Prostate gland (tissue), 2 donors: ENCODE measurements at regions not wholly inside any gene's neighbourhood (a gene's known extent, or its start where the extent isn't known, plus 50 kb on each side); places are given as distances from the start of the nearest gene placed in this dataset.
A peak's percentile ranks its signal among the peaks of the same experiment; 100 is the strongest.

ENCODE experiments used
- DNase-seq: peaks from one replicate; pipeline ENCODE4 v3.0.0-alpha.2; 2019; ENCODE audit warnings: low spot score
- H3K27ac ChIP-seq, 2 donors: fragments of 200-600 bp; sonication (generic); 2 replicates each; pipeline ENCODE4 v1.5.1; 2017 to 2019
- H3K27me3 ChIP-seq: fragments of 200-600 bp; sonication (generic); replicated peaks from 2 replicates; pipeline ENCODE4 v1.5.1; 2019; ENCODE audit not compliant: insufficient read depth
- H3K36me3 ChIP-seq, 2 donors: fragments of 200-600 bp; sonication (generic); 1 replicate in 1 of 2; 2 replicates in 1 of 2; pipeline versions ENCODE4 v1.5.1 to v1.8.1; 2017 to 2019
- H3K4me1 ChIP-seq: fragments of 200-600 bp; sonication (generic); replicated peaks from 2 replicates; pipeline ENCODE4 v1.5.1; 2019
- H3K4me3 ChIP-seq, 2 donors: fragments of 200-600 bp; sonication (generic); 2 replicates each; pipeline ENCODE4 v1.5.1; 2017 to 2019
- H3K9me3 ChIP-seq: fragments of 200-600 bp; sonication (generic); 2 replicates; pipeline ENCODE4 v1.5.1; 2017
- CTCF ChIP-seq, 4 experiments: fragments of 200-600 bp in 2 of 4; fragments of 450-650 bp in 2 of 4; sonication (generic) in 2 of 4; IDR thresholded peaks; 1 replicate in 3 of 4; 2 replicates in 1 of 4; pipeline ENCODE4 v1.5.1; 2016 to 2019; ENCODE audit warnings: antibody characterized with exemption in 4 of 4, mild to moderate bottlenecking in 2 of 4, moderate library complexity in 2 of 4
- POLR2A ChIP-seq: fragments of 450-650 bp; IDR thresholded peaks from one replicate; pipeline ENCODE4 v1.6.1; 2016; ENCODE audit warnings: antibody characterized with exemption, mild to moderate bottlenecking
- POLR2AphosphoS5 ChIP-seq: sonication (generic); formaldehyde crosslinking; IDR thresholded peaks from one replicate; pipeline ENCODE4 v1.6.1; 2017; ENCODE audit warnings: antibody characterized with exemption
- WGBS: methylation state at CpG from one replicate; pipeline ENCODE4 v1.1.5; 2018; 5-methylcytosine and 5-hydroxymethylcytosine counted together
- intact Hi-C: fragments of 100-400 bp; cut with DNase I; formaldehyde crosslinking; loops from one replicate; pipeline ENCODE4 v1.14.2; 2022

DNA sequence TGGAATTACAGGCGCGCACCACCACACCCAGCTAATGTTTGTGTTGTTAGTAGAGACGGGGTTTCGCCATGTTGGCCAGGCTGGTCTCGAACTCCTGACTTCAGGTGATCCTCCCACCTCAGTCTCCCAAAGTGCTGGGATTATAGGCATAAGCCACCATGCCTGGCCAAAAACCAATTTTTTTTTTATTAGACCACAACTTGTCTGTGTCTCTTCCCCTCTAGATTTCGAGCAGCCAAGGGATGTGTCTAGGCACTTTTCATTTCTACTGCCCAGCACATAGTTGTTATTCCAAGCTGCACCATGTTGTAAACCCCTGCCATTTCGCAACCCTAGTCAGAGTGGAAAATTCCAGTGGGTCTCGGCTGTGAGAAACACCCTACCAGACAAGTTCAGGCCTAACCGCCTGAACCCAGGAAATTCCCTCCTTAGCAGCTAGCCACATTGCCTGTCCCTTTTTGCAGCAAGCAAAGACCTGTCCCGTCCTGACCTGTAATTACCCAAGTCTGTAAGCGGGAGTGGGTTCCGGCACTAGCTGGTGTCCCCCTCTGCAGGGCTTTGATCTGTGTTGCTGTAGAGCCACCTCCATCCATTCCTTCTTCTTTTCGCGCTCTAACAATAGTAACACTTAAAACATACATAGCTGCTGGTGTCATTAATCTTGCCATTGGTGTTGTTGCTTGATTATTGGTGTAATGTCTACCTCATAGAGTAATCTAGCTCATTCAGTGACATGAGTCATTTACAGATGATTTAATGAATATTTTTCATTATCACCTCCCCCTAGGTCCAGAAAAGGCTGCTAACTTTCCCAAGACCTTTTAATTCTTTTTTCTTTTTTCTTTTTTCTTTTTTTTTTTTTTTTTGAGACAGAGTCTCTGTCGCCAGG is 77.3 kb upstream of the ATF7IP2 start:
- 67% methylated on average over 14 of the region's 15 CpGs for WGBS
- TF ChIP-seq POLR2AphosphoS5 (peak; percentile 50), CTCF (IDR thresholded peaks at IDR 0.05) (no peak), POLR2A (no peak)
- DNase-seq, result peak; percentile 57

DNA sequence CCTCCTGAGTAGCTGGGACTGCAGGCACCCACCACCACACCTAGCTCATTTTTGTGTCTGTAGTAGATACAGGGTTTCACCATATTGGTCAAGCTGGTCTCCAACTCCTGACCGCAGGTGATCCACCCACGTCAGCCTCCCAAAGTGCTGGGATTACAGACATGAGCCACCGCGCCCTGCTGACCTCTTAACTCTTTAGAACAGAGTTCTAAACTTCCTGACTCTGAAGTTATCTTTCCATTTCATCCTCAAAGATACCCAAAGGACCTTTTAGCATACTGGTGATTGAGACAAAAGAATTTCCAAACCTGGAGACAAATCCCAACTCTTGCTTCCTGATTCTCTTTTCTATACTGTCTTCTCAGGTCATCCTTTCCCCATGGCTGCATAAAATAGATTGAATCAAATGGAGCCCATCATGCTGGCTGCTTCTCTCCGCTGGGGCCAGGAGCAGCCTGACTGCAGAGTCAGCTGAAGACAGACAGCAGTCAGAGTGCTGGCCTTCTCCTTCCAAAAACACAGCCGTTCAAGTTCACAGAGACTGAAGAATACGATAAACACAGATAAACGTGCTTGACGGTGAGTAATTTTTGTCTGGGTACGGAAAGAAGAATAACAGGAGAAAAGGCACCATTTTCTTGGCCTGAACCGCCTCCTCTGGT is 76.5 kb upstream of the ATF7IP2 start:
- DNase-seq, result no peak
- intact Hi-C loops, result no loop called here
- Histone ChIP-seq H3K36me3 (no peaks in the 10 kb centered on the region), H3K27me3 (no peaks in the 10 kb centered on the region), H3K27ac (no peak overlapping the region), H3K4me1 (no peaks in the 10 kb centered on the region), H3K4me3 (no peak overlapping the region), H3K9me3 (no peaks in the 10 kb centered on the region)
- WGBS, result 86% methylated on average over 11 of the region's 11 CpGs
- TF ChIP-seq CTCF (IDR thresholded peaks at IDR 0.05) (no peak), POLR2A (no peak), POLR2AphosphoS5 (no peak)

More for the DNA sequence above, 77.3 kb upstream of the ATF7IP2 start:
- Histone ChIP-seq H3K36me3 (no peaks in the 10 kb centered on the region), H3K4me3 (no peak overlapping the region), H3K4me1 (no peaks in the 10 kb centered on the region), H3K27me3 (no peaks in the 10 kb centered on the region), H3K27ac (no peak overlapping the region), H3K9me3 (no peaks in the 10 kb centered on the region)
- intact Hi-C loops, result no loop called here

DNA sequence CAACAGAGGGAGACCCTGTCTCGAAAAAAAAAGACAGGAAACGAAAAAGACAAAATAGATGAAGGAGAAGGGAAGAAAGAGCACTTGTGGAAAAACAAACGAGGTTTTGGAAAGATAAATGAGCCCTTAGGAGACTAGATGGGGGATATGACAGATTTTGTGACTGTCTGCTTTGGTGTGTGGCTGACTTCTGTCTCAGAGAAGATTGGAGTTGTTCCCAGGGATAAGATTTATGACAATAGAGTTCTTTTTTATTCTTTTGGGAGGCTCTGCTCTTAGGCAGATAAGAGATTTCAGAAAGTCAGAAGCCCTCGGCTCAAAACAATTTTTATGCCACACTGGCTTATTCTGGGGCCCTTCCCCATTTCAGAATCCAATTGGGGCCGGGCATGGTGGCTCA is 73.9 kb upstream of the ATF7IP2 start:
- TF ChIP-seq POLR2AphosphoS5 (no peak), POLR2A (no peak), CTCF (IDR thresholded peaks at IDR 0.05) (no peak)
- Histone ChIP-seq H3K9me3 (no peaks in the 10 kb centered on the region), H3K4me3 (no peak overlapping the region), H3K36me3 (no peaks in the 10 kb centered on the region), H3K4me1 (no peaks in the 10 kb centered on the region), H3K27ac (no peak overlapping the region), H3K27me3 (no peaks in the 10 kb centered on the region)
- DNase-seq, result no peak
- WGBS, result 49% methylated on average over 5 of the region's 5 CpGs
- intact Hi-C loops, result no loop called here

DNA sequence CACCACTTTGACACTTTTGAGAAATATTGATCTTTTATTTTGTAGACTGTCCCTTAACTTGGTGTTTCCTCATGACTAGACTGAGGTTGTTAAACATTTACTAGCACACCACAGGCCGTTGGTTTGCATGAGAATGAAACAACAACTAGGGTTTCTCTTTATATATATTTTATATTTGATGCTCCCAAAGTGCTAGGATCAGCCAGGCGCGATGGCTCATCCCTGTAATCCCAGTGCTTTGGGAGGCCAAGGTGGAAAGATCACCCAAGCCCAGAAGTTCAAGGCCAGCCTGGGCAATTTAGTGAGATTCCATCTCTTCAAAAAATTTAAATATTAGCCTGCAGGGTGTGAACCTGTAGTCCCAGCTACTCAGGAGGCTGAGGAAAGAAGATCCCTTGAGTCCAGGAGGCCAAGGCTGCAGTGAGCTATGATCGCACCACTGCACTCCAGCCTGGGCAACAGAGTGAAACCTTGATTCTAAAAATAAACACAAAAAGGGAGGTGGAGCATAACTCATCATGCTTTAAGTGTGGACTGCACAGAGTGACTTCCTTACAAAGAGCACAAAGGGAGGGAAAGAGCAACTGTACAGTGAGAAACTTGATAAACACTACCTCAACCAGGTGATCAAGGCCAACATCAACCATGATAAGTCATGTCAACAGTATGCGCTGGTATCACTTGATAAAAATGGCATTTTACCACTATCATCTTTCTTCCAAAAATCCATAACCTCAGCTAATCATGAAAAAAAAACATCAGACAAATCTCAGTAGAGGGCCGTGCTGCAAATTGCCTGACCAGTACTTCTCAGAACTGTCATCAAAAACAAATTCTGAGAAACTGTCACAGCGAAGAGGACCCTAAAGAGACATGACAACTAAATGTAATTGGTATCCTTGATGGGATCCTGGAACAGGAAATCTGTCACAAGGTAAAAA is 72.8 kb upstream of the ATF7IP2 start:
- H3K4me1 ChIP-seq, result no peaks in the 10 kb centered on the region
- no peaks in the 10 kb centered on the region for H3K36me3 ChIP-seq
- no peak for TF ChIP-seq POLR2AphosphoS5
- no peak for TF ChIP-seq CTCF (IDR thresholded peaks at IDR 0.05)
- no peak for TF ChIP-seq POLR2A
- H3K27ac ChIP-seq, result no peak overlapping the region
- WGBS, result 76% methylated on average over 7 of the region's 7 CpGs
- no peaks in the 10 kb centered on the region for H3K27me3 ChIP-seq
- no peak for DNase-seq
- intact Hi-C loops, result no loop called here
- no peak overlapping the region for H3K4me3 ChIP-seq
- H3K9me3 ChIP-seq, result no peaks in the 10 kb centered on the region
